RPMI8226 (cell line): ENCODE measurements at regions not wholly inside any gene's neighbourhood (a gene's known extent, or its start where the extent isn't known, plus 50 kb on each side); places are given as distances from the start of the nearest gene placed in this dataset.
"Not testable (repeated sequence)": the region's sequence is repeated elsewhere in the genome, so short reads cannot be mapped to it uniquely, and the experiment has no call there.

ENCODE experiments used
- DNase-seq: peaks from one replicate; pipeline ENCODE4 v3.0.0-alpha.2; 2015

- no peak for DNase-seq
These were observed 681.6 kb upstream of the SEMA6D start for GRCh38 chr15:47035475-47036406.

- DNase-seq: no peak
These were observed 680.3 kb upstream of the SEMA6D start for GRCh38 chr15:47037003-47037402.

- no peak for DNase-seq
These were observed 678.1 kb upstream of the SEMA6D start for GRCh38 chr15:47039225-47039624.

- DNase-seq: no peak
These were observed 676.0 kb upstream of the SEMA6D start for GRCh38 chr15:47041301-47041700.

DNA sequence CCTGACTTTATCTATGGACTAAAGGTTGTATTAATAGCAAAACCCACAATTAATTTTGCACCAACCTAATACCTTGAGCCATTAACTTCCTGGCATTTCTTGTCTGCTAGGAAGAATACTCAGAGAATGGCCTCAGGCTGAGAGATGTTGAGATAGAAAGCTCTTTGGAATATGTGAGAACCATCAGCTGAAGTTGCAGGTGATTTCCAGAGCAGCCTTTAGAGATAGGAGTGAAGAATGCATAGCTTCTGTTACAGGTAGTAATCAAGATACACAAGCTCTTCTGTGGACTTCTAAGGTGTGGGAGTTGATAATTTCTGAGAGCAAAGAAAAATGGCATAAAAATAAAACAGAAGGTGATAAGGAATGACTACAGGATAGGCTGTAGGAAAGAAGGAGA lies 669.3 kb upstream of the SEMA6D start:
- not testable (repeated sequence) for DNase-seq

- DNase-seq: no peak
These were observed 650.9 kb upstream of the SEMA6D start for GRCh38 chr15:47066392-47066791.

- DNase-seq: not testable (repeated sequence)
These were observed 639.5 kb upstream of the SEMA6D start for GRCh38 chr15:47077846-47078245.

DNA sequence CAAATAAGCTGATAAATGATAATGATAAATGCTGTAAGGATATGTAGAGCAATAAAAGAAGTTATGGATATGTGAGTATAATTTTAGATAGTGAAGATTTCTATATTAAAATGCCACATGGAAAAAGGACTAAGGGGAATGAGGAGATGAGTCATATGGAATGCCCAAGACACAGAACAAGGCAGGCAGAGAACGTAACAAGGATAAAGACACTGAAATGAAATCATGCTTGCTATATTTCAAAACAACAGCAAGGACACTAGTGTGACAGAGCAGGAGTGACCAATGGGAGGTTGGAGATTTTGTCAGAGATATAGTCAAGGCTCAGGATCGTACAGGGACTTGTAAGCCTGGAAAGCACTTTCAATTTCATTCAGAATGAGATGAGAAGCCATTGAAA lies 621.5 kb upstream of the SEMA6D start:
- DNase-seq: no peak

DNA sequence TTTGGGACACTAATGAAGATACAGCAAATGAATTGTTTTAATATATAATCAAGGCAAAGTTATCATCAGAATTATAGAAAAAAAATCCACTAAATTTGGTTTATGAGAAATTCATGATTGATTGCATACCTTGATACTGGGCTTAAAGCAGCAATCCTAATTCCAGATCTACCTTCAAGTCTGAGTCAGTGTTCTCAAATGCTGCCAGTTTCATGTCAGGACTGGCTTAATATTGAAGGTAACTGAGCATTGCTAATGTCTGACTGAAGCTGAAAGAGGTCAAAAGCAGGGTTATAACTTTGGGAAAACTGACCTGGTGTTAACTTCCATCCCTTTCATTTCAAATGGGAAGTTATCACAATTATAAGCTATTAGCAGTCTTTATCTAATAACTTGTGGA lies 618.8 kb upstream of the SEMA6D start:
- DNase-seq: not testable (repeated sequence)

GRCh38 chr15:47099801-47100200 lies 617.5 kb upstream of the SEMA6D start:
- not testable (repeated sequence) for DNase-seq

GRCh38 chr15:47108800-47109199 lies 608.5 kb upstream of the SEMA6D start:
- not testable (repeated sequence) for DNase-seq

DNA sequence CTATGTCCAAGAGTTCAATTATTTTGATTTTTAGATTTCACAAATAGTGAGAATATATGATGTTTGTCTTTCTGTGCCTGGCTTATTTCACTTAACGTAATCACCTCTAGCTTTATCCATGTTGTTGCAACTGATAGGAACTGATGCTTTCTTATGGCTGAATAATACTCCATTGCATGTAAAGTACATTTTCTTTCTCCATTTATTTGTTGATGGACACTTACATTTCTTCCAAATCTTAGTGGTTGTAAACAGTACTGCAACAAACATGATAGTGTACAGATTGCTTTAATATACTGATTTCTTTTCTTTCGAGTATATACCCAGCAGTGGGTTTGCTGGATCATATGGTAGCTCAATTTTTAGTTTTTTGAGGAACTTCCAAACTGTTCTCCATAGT lies 600.6 kb upstream of the SEMA6D start:
- DNase-seq: no peak

GRCh38 chr15:47119349-47119748 lies 598.0 kb upstream of the SEMA6D start:
- DNase-seq: no peak

DNA sequence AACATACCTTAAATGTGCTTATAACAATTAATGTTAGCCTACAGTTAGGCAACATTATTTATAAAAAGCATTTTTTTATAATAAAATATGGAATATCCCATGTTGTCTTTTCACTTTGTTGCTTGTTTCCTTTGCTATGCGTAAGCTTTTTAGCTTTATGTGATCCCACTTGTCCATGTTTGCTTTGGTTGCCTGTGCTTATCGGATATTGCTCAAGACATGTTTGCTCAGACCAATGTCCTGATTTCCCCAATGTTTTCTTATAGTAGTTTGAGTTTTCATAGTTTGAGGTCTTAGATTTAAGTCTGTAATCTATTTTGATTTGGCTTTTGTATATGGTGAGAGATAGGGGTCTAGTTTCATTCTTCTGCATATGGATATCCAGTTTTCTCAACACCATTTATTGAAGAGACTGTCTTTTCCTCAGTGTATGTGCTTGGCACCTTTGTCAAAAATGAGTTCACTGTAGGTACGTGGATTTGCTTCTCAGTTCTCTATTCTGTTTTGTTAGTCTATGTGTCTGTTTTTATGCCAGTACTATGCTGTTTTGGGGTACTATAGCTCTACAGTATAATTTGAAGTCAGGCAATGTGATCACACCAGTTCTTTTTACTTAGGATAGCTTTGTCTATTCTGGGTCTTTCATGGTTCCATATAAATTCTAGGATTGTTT lies 592.7 kb upstream of the SEMA6D start:
- DNase-seq: no peak

- DNase-seq: no peak
These were observed 588.3 kb upstream of the SEMA6D start for GRCh38 chr15:47129033-47129432.

- not testable (repeated sequence) for DNase-seq
These were observed 585.9 kb upstream of the SEMA6D start for GRCh38 chr15:47131450-47131849.

DNA sequence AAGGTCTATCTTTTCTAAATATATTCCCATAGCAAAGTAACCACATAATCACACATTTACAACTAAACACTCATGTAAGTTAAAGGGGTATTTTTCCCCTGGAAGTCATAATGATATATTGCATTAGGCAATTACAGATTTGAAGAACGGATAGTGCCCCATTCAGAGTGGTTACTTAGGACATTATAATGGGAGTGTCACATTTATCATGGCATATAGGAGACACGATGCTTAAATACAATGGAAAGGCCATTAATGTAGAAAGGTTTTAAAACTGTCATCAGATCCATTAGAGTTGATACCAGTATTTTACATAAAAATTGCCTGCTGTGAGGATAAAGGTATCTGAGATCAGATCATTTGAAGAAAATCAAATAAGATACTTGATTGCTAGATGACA lies 582.0 kb upstream of the SEMA6D start:
- no peak for DNase-seq

DNA sequence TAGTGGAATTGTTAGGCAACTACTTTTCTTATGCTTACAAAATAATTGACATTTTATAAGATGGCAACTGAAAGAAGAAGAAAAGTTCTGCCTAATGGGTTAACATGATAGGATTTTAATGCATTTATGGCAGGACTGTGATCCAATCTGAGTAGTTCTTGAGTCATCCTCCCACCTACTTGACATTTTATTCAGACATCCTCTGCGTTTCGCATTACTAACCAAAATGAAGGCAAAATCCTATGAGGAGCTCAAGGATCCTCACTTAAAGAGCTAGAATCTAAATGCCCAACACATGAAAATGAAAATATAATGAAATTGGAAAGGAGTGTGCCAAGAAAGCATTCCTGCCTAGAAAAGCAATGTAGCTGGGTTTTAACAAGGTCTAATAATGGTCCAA lies 581.1 kb upstream of the SEMA6D start:
- DNase-seq: no peak

GRCh38 chr15:47139965-47140364 lies 577.3 kb upstream of the SEMA6D start:
- DNase-seq: no peak

GRCh38 chr15:47157827-47158226 lies 559.5 kb upstream of the SEMA6D start:
- no peak for DNase-seq

- DNase-seq: no peak
These were observed 558.7 kb upstream of the SEMA6D start for GRCh38 chr15:47158573-47158972.

DNA sequence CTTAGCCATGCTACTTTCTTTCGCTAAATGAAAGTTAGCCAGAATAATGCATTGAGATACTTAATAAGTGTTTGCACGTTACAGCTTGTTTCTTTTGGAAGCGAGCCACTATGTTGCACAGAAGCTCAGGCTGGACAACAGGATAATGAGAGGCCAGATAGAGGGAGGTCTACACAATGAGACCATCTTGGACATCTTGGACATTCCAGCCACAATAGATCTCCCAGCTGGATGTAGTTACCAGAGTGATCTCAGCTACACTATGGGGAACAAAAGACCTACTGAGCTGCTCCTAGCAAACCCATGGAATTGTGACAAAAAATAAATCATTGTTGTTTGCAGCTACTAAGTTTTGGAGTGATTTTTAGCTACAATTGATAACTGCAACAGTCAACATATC lies 540.1 kb upstream of the SEMA6D start:
- DNase-seq: no peak

DNA sequence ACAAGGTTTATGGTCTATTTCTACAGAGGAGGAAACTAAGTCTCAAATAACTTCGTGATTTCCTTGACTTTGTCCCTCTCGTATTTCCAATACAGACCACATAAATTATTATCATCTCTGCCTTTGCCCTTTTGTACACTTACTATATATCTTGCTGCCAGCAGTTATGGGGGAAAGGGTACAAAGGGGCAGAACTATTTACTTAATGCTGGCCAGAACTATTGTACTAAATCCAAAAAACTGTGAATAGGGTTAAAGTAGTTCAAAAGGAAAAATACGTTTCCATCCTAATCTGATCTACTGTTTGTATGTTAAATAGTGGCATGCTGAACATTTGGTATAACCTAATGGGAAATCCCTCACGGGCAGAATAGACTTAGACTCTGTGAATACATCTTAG lies 537.3 kb upstream of the SEMA6D start:
- no peak for DNase-seq

GRCh38 chr15:47182818-47183217 lies 534.5 kb upstream of the SEMA6D start:
- DNase-seq: no peak
